OCI-LY3 (cell line): ENCODE measurements at regions not wholly inside any gene's neighbourhood (a gene's known extent, or its start where the extent isn't known, plus 50 kb on each side); places are given as distances from the start of the nearest gene placed in this dataset.

ENCODE experiments used
- H2AFZ ChIP-seq: fragments of 200-600, 300-600 bp; shearing (Covaris generic); 2 replicates; pipeline ENCODE4 v1.6.0; 2014; ENCODE audit warnings: antibody characterized with exemption, low read depth, low read length
- H3K27ac ChIP-seq: fragments of 200-600, 300-600 bp; sonication (generic); 2 replicates; pipeline ENCODE4 v1.5.1; 2014; ENCODE audit warnings: mild to moderate bottlenecking, low read length, moderate library complexity, mixed read lengths
- H3K27me3 ChIP-seq: fragments of 200-600, 300-600 bp; sonication (generic); 2 replicates; pipeline ENCODE4 v1.6.1; 2014; ENCODE audit warnings: low read depth, low read length, mixed read lengths
- H3K36me3 ChIP-seq: fragments of 200-600, 300-600 bp; sonication (generic); replicated peaks from 2 replicates; pipeline ENCODE3; 2014; ENCODE audit warnings: low read depth, low read length, mixed read lengths
- H3K4me1 ChIP-seq: fragments of 300-600, 200-600 bp; sonication (generic); 2 replicates; pipeline ENCODE4 v1.6.1; 2014; ENCODE audit warnings: low read length, mixed read lengths
- H3K4me2 ChIP-seq: fragments of 200-600, 300-600 bp; sonication (generic); 2 replicates; pipeline ENCODE4 v1.6.1; 2014; ENCODE audit warnings: low read length, mixed read lengths
- H3K4me3 ChIP-seq: fragments of 300-600, 200-600 bp; sonication (generic); 2 replicates; pipeline ENCODE4 v1.5.1; 2014; ENCODE audit warnings: antibody characterized with exemption, mild to moderate bottlenecking, low read length, moderate library complexity
- H3K79me2 ChIP-seq: fragments of 300-600, 200-600 bp; shearing (Covaris generic); 2 replicates; pipeline ENCODE4 v1.6.1; 2014; ENCODE audit warnings: mild to moderate bottlenecking, low read length, mixed read lengths
- H3K9ac ChIP-seq: fragments of 300-600, 200-600 bp; shearing (Covaris generic); 2 replicates; pipeline ENCODE4 v1.6.0; 2014; ENCODE audit warnings: mild to moderate bottlenecking, low read length, moderate library complexity
- H3K9me3 ChIP-seq: fragments of 200-600, 300-600 bp; shearing (Covaris generic); 2 replicates; pipeline ENCODE4 v1.6.1; 2014; ENCODE audit warnings: low read length, mixed read lengths; ENCODE audit not compliant: insufficient read depth
- H4K20me1 ChIP-seq: fragments of 200-600, 300-600 bp; sonication (generic); 2 replicates; pipeline ENCODE4 v1.6.1; 2016; ENCODE audit warnings: low read length, mixed read lengths; ENCODE audit not compliant: insufficient read depth
- EZH2phosphoT487 ChIP-seq: fragments of 200-600 bp; shearing (Covaris generic); IDR thresholded peaks from 2 replicates; pipeline ENCODE4 v1.6.1; 2018; ENCODE audit warnings: antibody characterized with exemption, mixed run types, low read depth
- TF ChIP-seq, protein P1 (sequence below): fragments of 200-600, 300-600 bp; sonication (generic); IDR thresholded peaks from 2 replicates; pipeline ENCODE4 v1.5.1; 2014; ENCODE audit warnings: antibody characterized with exemption, low read length, low read depth

DNA sequence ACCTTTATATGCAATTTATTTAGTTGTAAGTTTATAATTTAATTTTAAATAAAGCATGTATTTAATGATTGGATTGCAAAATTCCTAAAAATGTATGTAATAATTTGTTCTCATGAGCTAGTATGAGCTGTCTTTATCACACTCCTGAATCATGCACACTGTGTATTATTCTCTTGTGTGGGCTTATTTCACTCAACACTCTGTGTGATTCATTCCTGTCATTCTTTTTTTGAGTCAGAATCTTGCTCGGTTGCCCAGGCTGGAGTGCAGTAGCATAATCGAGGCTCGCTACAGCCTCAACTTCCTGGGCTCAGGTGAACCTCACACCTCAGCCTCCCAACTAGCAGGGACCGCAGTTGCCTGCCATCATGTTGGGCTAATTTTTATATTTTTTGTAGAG is 123.1 kb upstream of the SLC34A2 start:
- Histone ChIP-seq H3K36me3 (no peaks in the 10 kb centered on the region), H3K79me2 (no peaks in the 10 kb centered on the region), H3K4me2 (no peak overlapping the region), H3K27ac (no peak overlapping the region), H3K27me3 (peaks cover 34% of the 10 kb centered on the region), H2AFZ (no peak overlapping the region), H3K9ac (no peak overlapping the region), H3K9me3 (no peaks in the 10 kb centered on the region), H4K20me1 (no peaks in the 10 kb centered on the region), H3K4me3 (no peak overlapping the region), H3K4me1 (peaks cover 17% of the 10 kb centered on the region)
- TF ChIP-seq, protein P1, sequence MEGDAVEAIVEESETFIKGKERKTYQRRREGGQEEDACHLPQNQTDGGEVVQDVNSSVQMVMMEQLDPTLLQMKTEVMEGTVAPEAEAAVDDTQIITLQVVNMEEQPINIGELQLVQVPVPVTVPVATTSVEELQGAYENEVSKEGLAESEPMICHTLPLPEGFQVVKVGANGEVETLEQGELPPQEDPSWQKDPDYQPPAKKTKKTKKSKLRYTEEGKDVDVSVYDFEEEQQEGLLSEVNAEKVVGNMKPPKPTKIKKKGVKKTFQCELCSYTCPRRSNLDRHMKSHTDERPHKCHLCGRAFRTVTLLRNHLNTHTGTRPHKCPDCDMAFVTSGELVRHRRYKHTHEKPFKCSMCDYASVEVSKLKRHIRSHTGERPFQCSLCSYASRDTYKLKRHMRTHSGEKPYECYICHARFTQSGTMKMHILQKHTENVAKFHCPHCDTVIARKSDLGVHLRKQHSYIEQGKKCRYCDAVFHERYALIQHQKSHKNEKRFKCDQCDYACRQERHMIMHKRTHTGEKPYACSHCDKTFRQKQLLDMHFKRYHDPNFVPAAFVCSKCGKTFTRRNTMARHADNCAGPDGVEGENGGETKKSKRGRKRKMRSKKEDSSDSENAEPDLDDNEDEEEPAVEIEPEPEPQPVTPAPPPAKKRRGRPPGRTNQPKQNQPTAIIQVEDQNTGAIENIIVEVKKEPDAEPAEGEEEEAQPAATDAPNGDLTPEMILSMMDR, result no peak
- no peak for TF ChIP-seq EZH2phosphoT487

GRCh38 chr4:25533256-25533655 is 122.4 kb upstream of the SLC34A2 start:
- peaks cover 17% of the 10 kb centered on the region for H3K4me1 ChIP-seq
- H3K27ac ChIP-seq, result no peak overlapping the region
- TF ChIP-seq, protein P1, result no peak
- TF ChIP-seq EZH2phosphoT487, result no peak
- no peaks in the 10 kb centered on the region for H3K79me2 ChIP-seq
- H3K9ac ChIP-seq, result no peak overlapping the region
- H3K27me3 ChIP-seq, result peaks cover 36% of the 10 kb centered on the region
- no peak overlapping the region for H3K4me2 ChIP-seq
- H4K20me1 ChIP-seq, result no peaks in the 10 kb centered on the region
- no peak overlapping the region for H3K4me3 ChIP-seq
- H3K36me3 ChIP-seq, result no peaks in the 10 kb centered on the region
- H2AFZ ChIP-seq, result no peak overlapping the region
- no peaks in the 10 kb centered on the region for H3K9me3 ChIP-seq

DNA sequence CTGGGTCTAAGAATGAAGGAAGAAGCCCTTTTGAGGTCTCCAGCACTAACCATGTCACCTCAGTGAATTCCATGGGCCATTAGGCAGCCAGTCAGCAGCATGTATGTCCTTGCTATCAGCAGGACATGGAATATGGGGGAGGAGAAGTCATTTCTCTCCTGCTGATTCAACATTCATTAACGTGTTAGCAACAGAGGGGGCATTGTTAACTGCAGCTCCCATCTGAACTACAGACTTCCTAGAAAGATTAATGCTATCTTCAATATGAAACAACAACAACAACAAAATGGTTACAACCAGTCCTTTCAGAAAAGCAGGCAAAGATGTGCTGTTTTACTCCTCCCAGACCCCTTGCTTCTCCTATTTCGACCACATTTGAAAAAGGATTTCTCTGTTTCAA is 120.4 kb upstream of the SLC34A2 start:
- Histone ChIP-seq H3K27me3 (peaks cover 45% of the 10 kb centered on the region), H3K27ac (no peak overlapping the region), H3K9ac (no peak overlapping the region), H3K79me2 (no peaks in the 10 kb centered on the region), H3K9me3 (no peaks in the 10 kb centered on the region), H3K4me1 (peaks cover 17% of the 10 kb centered on the region), H3K4me3 (no peak overlapping the region), H3K4me2 (no peak overlapping the region; the same call in 1 of the 2 replicates), H3K36me3 (no peaks in the 10 kb centered on the region), H4K20me1 (no peaks in the 10 kb centered on the region), H2AFZ (no peak overlapping the region)
- TF ChIP-seq, protein P1, result no peak
- TF ChIP-seq EZH2phosphoT487, result no peak

DNA sequence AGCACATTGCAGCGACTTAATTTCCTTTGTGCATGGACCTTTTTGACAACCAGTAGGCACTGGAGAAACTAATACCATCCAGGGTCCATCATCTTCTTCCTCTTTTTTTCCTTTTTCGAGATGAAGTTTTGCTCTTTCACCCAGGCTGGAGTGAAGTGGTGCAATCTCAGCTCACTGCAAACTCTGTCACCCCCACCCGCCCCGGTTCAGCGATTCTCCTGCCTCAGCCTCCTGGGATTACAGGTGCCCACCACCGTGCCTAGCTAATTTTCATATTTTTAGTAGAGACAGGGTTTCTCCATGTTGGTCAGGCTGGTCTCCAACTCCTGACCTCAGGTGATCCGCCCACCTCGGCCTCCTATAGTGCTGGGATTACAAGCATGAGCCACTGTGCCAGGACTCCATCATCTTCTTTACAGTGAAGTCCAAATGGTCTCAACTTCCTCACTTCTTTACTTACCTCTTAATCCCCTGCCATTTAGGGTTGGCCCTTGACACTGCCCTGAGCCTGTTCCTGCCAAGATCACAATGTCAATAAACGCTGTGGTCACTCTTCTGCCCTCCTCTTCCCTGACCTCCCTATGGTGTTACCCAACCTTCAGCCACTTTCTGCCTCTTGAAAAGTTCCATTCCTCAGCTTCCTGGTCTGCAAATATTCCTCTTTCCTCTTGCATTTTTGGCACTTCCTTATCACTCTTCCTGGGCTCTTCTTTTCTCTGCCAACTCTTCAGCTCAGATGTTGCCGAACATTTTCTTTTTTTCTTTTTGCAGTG is 119.8 kb upstream of the SLC34A2 start:
- Histone ChIP-seq H3K9me3 (no peaks in the 10 kb centered on the region), H3K27ac (no peak overlapping the region), H4K20me1 (no peaks in the 10 kb centered on the region), H3K4me1 (peaks cover 17% of the 10 kb centered on the region), H3K9ac (no peak overlapping the region), H3K4me2 (peak overlapping the region; percentile 7; the same call in 1 of the 2 replicates), H2AFZ (no peak overlapping the region), H3K79me2 (no peaks in the 10 kb centered on the region), H3K4me3 (no peak overlapping the region), H3K36me3 (no peaks in the 10 kb centered on the region), H3K27me3 (peaks cover 49% of the 10 kb centered on the region)
- TF ChIP-seq, protein P1, result no peak
- TF ChIP-seq EZH2phosphoT487, result no peak
